Activated CD4-positive, alpha-beta T cell treated with anti-CD3 and anti-CD28 coated beads for 24 hours (primary cell): ENCODE measurements at regions not wholly inside any gene's neighbourhood (a gene's known extent, or its start where the extent isn't known, plus 50 kb on each side); places are given as distances from the start of the nearest gene placed in this dataset.
"Not testable (repeated sequence)": the region's sequence is repeated elsewhere in the genome, so short reads cannot be mapped to it uniquely, and the experiment has no call there.

Experiments
- DNase-seq, 2 donors: peaks; one replicate each; pipeline ENCODE4 v3.0.0-alpha.2; 2020; ENCODE audit warnings: low read depth in 2 of 2

DNA sequence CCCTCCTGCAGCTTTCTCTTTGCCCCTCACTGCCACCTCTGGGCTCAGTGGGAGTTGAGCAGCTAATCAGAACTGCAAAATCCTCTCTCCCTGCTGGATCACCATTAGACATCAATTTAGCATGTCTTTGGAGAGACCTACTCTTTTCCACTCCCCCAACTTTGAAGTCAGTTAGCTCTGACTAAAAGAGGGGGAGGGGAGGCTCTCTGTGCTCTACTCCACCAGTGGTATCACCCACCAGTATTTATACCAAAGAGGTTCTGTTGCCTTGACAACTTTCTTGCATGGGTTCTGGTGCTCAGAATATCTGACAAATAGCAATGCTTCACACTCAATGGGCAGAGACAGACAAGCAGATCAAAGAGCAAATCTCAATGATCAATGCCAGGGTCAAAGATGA is 146.2 kb upstream of the ROPN1 start:
- DNase-seq = no peak

DNA sequence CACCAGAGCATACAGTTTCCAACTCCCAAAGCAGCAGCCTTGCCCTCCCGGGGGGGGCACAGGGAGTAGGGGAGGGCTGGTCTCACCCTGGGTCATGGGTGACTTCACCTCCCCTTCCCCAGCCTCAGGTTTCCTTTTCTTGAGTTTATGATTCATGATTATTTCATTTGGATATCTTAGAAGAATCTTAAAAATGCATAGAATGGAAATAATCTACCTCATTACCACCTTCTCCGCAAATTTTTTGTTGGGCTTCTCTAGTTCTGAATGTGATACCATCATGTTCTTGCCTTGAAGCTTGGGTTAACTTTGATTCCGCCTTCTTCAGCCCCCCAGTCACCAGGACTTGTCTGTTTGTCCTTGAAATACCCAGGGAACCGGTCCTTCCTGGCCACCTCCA is 148.8 kb upstream of the ROPN1 start:
- DNase-seq = no peak

DNA sequence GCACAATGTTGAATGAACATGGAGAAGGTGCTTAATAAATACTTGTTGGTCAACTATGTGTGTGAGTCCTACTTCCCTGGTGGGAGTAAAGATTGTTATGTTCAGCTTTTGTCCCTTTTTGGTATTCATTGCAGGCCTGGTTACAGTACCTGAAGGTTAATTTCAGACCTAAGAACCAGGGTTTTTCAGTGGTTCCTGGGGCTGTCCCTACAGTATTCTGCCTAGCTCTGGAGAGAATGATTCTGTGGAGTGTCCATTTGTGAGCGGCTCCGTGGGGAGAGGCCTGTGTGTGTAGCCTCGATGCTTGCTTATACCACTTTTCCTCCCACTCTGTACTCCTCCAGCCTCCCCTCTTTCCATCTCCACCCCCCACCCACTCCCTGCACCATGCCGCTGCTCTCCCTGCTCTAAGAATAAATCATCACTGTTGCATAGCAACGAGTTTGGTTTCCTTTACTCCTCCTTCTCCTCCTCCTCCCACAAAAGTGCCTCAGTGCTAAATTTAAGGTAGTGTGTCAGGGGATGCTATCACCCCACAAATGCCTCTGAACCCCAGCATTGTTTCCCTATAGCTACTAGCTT is 150.6 kb upstream of the ROPN1 start:
- no peak for DNase-seq

DNA sequence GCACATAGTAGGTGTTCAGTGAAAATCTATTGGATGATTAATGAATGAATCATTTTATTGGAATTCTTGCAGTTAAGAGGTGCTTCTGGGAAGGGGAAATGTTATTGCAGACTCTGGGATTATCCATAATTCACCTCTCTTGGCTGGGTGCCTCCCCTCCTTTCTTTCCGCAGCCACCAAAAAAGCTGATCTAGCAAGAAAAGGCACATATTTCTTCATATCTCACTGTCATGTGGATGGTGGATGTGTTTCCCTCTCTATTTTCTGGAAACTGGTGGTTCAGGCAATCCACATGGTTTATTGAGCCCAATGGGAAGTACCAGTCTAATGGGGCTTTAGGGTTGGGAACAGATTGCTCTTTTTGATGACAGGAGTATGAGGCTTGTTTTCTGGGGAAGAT is 151.1 kb upstream of the ROPN1 start:
- no peak for DNase-seq

DNA sequence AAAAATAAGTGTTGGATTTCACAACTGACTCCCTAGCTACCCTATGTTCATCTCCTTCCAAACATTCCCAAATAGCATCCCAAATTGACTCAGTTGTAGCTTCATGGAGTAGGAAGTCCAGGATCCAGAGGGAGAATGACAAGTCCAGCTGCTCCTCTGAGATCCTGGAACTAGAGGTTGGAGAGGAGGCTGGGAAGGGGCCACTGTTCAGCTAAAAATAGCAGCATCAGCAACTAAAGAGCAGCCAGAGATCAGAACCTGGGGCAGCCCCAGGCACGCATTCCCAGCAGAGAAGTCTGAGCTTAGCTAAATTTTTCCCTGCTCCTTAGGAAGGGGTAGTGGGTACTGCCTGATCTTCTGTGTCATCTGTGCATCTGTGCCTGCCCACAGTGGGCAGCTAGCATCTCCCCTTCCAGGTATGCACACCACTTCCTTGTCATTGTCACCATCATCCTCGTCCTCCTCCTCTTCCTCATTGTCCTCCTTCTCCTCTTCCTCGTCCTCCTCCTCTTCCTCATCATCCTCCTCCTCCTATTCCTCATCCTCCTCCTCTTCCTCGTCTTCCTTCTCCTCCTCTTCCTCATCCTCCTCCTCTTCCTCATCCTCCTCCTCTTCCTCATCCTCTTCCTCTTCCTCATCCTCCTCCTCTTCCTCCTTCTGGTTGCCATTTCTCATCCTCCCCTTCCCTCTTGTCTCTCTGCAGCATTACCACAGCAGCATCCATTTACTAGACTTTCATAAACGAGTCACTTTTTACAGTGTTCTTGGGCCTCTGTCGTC is 152.3 kb upstream of the ROPN1 start:
- no peak for DNase-seq

DNA sequence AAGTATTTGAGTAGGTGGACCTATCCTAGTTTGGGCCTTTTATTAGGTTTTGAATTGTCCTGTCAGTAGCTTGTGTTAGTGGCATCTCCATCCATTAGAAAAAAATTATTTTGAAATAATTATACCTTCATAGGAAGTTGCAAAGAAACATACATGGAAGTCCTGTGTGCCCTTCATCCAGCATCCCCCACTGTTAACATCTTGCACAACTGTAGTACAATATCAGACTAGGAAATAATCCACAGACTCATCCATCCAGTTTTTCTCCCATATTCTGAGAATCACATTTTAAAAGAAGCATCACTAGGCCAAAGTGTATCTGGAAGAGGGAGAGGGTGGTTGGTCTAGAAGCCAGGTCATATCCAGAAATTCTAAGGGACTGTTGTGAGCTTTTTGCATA is 155.5 kb upstream of the ROPN1 start:
- no peak for DNase-seq

DNA sequence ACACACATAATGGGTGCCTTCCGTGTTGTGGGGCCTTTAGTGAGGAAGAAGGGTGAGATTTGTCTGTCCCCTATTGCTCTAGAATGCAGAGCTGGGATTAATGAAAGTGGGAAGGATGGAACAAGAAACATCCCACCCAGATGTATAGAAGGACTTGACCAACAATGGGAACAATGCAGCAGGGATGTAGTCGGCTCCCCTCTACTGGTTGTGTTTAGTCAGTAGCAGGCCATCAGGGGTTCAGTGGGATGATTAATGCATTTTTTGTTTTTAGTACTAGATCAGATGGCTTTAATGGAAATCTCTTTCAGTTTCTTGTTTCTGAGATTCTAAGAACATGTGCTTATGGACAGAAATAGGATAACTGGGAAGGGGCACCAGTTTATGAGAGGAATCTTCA is 156.0 kb upstream of the ROPN1 start:
- no peak for DNase-seq

DNA sequence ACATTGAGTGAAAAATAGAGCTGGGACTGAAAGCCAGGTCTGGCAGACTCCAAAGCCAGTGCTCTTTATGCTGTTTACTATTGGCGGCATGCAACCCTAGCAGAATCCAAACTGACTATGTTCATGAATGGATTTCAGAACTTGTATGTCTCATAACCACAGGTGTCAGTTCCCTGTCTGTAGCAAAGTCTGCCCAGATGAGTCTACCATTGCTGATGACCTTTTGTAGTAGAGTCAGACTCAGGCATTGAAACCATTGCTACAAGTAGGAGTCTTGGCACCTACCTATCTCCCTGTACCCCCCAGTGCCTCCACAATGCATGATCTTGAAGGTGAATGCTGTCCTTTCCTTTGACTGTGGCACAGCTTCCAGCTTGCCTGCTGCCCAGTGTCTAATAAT is 157.2 kb upstream of the ROPN1 start:
- no peak for DNase-seq

DNA sequence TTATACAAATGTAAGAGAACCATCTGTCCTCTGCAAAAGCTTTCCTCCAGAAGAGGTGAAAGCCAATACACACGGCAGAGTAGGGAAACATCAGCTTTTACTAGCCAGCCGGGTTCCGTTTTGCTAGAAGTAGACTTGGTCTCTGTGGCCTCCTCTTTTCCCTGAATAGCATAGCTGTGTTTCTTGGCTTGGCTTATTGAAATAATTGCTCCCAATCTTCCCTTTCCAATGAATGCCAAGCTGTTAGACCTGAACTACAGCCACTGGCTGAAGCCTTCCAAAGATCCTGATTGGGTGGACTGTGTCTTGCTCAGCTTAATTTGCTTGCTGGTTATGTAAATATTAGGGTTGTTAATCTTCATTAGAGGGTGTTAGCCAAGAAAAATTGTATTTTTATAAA is 157.8 kb upstream of the ROPN1 start:
- DNase-seq = no peak

DNA sequence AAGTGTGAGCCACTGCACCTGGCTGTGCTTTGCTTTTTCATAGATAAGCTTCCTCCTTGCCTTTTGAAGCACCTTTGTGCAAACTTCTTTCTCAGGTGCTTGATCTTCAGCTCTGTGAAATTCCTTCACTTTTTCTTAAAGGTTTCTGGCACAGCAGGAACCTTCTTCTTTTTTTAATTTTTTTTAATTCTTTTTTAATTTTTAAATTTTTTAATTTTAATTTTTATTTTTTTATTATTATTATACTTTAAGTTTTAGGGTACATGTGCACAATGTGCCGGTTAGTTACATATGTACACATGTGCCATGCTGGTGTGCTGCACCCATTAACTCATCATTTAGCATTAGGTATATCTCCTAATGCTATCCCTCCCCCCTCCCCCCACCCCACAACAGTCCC is 161.0 kb upstream of the ROPN1 start:
- not testable (repeated sequence) for DNase-seq

DNA sequence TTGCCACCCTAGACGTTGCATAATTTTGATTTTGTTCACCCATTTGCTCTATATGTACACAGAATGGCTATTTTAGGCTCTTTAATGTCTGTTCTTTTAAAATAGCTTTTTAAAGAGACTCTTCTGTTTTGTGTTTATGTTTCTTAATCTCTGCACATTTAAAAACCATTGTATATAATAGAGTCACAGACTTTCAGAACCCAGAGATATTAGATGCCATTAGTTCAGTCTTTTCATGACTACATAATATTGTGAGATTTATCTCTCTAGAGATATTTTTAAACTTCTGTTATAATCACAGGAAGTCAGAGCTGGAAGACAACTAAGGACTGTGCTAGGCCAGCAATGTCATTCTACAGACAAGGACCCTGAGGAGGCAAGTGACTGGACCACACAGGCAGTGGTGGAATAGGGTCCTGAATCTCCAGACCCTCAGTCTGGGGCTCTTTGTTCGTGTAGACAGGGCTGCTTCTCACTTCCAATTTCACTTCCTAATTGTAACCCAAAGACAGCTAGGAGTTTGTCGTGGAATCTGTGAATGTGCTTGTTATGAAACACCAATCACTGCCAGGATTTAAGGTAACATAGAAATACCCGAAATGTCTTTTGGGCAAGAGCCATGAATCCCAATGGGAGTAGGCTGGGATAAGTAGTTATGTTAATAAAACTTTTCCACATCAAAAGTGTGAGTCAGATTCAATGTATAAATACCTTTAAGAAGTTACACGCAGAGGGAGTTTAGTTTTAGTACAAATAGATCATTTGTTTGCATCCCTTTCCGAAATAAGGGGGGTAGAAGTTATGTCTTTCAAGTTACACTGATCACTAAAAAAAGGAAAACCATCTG is 165.2 kb upstream of the ROPN1 start:
- no peak for DNase-seq

DNA sequence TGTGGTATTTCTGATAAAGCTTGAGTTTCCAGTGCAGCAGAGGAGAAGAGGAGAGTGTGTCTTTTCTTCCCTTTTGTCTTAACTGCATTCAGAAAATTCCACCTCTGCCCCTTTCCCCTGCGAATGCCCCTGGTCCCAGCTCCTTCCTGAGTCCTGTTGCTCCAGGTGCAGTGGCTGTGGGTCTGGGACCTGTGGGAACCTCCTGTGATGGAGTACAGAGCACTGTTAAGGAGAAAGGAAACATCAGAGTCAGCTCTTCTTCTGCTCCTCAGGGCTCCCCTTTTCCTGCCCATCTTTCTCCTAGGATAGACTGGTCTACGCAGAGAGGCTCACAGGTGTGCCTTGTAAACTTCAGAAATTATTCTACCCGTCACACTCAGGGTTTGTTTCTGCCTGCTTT is 165.8 kb upstream of the ROPN1 start:
- DNase-seq = no peak

DNA sequence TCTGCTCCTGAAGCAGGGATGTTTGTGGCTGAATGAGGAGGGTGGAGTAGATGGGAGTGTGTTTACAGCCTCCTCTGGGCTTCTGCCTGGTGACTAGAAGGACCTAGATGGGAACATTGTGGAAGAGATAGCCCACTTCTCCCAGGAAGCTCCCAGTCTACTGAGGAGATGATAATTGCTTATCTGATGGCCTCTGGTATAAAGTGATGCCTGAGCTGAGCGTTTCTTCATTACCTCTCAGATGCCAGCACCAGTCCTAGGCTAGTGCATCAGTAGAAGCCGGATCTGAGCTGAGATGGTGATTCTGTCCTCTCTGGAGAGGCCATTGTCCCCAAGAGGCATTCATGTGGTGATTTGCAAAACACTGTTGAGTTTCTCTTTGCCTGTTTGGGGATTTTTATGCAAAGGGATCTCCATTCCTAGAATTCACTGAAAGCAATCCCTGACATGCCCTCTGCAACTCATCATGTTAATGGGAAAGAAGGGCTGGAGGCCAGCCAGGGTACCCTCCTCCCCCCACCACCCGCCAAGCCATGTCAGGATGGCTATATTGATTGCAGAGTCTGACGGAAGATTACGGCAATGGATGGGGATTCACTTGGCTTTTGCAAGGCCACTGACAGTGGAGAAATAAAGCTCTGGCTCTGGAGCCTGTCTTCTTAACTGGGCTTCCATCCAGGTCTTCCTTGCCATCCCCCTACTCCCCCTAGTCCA is 166.4 kb upstream of the ROPN1 start:
- DNase-seq = no peak

DNA sequence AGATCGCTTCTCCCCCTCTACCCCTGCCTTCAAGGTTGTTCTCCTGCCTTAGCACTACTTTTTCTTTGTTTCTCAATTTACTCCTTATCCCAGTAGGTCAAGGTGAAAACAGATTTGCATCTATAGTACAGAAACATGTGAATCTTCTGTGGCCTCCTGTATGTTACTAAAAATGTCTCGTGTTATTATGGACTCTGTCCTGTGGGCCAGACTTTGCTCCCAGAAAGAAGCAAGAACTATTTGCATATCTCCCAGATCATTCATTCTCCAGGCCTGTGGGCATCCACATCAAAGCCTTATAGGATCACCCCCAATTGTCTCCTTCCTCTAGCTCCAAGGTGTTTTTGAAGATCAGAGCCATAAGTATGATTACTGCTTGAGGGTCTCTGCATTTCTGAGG is 169.5 kb upstream of the ROPN1 start:
- DNase-seq = no peak

DNA sequence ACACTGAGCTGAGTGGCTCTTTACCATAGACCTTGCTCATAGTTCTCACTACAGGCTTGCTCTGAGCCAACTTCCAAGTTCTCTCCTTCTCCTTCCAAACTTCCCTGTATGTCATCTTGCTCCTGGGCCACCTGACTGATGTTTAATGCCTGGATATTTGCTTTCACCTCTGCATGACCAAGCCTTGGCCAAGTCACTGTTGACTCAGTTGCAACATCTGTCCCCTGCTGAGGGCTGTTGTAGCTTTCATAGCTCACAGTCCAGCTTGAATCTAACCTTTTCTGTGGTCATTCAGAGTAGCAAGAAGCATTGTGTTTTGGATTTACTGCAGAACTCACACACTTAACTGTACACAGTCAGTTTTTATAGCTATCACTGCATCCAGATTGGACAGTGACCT is 171.8 kb upstream of the ROPN1 start:
- no peak for DNase-seq

DNA sequence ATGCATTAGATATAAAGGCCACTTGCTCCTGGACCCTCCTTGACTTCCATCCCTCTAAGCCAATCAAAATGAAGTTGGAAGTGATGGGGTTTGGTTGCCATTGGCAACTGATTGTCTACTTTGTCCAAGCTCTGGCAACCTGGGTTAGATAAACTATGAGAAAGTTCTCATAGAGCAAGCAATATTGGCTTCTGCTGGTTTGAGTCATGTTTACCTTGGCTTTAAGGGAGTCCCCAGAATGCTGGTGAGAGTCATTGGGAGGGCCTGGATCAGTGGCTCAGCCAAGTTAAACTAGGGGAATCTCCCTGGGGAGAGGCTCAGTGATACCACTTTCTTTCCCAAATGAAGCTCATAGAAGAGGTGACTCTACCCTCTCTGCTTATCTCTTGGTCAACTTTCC is 176.3 kb upstream of the ROPN1 start:
- DNase-seq = no peak

DNA sequence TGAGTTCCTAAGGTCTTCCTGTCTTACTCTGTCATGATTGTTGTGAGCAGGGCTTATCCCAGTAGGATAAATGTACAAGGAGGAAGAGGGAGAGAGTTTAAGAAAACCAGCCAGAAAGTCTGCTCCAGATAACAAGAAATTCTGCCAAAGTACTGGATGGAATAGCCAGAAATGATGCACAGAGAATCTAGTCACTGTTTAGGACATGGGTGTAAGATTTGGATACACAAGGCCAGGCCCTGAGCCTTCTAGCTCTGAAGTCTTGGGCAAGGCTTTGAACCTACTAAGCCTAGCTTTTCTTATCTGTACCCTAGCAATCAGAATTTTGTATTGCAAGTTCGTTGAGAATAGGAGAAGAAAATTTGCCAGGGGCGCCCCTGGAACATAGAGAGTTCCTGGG is 180.4 kb upstream of the ROPN1 start:
- no peak for DNase-seq

DNA sequence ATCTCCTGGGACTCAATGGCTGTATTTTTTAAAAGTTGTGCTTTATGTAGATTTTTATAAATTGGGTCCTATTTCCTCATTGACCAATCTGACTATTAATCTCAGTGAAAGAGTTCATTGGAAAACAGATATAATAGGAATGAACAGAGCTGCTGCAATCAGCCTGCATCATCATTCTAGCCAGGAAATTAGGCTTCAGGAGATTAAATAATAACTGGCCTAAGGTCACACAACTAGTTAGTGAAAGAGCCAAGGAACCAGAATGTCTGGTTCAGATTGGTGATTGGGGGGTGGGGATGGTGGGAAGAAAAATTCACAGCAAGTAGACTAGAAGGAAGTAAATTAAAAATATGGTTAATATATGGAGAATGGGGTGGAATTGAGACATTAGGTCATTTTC is 180.9 kb upstream of the ROPN1 start:
- DNase-seq = no peak

DNA sequence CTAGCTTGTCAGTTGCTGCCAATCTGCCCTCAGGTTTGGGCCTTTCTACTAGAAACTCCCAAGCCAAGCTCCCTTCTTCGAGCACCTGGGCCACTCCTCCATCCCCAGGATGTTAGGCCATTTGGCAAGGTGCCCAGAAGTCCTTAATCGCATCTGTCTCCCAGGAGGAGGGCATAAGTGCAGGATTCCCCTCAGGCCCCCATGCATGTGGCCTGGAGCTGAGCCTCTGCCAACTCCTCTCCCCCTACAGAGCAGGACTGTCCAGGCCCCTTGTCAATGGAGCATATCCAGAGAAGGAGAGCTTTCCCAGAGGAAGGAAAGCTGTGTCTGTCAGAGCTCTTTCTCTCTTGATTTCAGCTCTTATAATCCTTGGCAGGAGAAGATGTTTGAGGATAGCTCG is 182.6 kb upstream of the ROPN1 start:
- DNase-seq = no peak

DNA sequence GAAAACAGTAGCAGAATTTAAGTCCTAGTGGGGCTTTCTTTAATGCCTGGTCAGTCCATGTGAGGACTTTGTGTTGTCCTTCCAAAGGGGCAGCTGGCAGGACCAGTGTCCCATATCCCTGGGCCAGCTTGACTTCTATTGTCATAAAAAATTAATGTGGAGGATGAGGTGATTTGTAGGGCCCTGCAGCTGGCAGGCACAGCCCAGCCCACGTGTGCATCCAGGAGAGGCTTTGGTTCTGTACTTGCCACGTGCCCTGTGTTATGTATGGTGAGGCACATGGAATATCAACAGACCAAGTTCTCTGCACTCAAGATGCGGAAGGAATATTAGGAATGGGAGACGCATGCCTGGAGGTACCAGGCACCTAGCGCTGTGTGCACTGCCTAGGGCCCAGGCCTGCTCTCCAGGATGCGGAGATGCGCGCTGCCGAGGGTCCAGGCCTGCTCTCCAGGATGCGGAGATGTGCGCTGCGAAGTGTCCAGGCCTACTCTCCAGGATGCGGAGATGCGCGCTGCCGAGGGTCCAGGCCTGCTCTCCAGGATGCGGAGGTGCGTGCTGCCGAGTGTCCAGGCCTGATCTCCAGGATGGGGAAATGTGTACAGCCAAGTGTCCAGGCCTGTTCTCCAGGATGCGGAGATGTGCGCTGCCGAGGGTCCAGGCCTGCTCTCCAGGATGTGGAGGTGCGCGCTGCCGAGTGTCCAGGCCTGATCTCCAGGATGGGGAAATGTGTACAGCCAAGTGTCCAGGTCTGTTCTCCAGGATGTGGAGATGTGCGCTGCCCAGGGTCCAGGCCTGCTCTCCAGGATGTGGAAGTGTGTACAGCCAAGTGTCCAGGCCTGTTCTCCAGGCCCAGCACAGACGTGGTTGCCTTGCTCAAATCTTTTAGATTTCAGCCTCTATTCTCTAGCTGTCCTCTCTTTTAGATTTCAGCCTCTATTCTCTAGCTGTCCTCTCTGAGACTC is 183.3 kb upstream of the ROPN1 start:
- no peak for DNase-seq

DNA sequence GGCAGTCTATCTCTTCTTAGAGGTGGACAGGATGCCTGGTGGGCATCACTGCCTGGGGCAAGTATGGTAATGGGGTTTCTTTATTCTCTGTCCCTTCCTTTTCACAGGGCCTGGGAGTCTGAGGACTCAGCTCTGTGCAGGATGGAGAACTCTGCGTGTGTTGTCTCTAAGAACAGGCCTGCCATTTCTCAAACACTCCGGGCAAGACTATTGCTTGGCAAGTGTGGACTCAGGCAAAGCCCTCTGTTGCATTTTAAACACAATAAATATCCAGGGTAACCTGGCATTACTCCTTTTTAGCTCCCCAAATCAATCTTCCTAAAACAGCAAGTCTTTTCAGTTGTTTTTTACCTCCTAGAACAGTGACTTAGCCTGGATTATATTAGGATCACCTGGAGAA is 185.1 kb upstream of the ROPN1 start:
- no peak for DNase-seq
